IMR-90 (cell line): ENCODE measurements at regions not wholly inside any gene's neighbourhood (a gene's known extent, or its start where the extent isn't known, plus 50 kb on each side); places are given as distances from the start of the nearest gene placed in this dataset.

ENCODE experiments used
- ATAC-seq: fragments of 200-7000 bp; cut with Tn5 transposase; 2 replicates; pipeline ENCODE4 v1.9.1; 2020; ENCODE audit warnings: low read depth, mild to moderate bottlenecking, moderate library complexity
- BruUV-seq: library from RNA; stranded (reverse); fragments of 400-500 nt; replicated peaks from 2 replicates; lab custom pipeline; 2021; lab: Mats Ljungman, UMichigan
- CTCF ChIA-PET: fragments of 300-600 bp; formaldehyde crosslinking; extraction: SDS; loops from one replicate; lab custom pipeline; 2021; ENCODE audit warnings: antibody characterized with exemption; lab: Yijun Ruan, JAX
- POLR2A ChIA-PET: fragments of 300-600 bp; sonication (Branson Sonifier 250); formaldehyde crosslinking; loops from one replicate; lab custom pipeline; 2022; ENCODE audit warnings: antibody characterized with exemption; ENCODE audit not compliant: unreplicated experiment; lab: Charles Lee
- DNase-seq: peaks from one replicate; pipeline ENCODE4 v3.0.0; 2013
- H2AFZ ChIP-seq: replicated peaks from 2 replicates; pipeline ENCODE3; 2013; ENCODE audit warnings: low read length, mild to moderate bottlenecking; ENCODE audit not compliant: poor library complexity
- H2AK5ac ChIP-seq: 2 replicates; pipeline ENCODE4 v1.6.1; 2013; ENCODE audit warnings: low read depth, low read length, inconsistent platforms
- H2AK9ac ChIP-seq: replicated peaks from 2 replicates; pipeline ENCODE3; 2013; ENCODE audit warnings: mild to moderate bottlenecking, low read depth, low read length, moderate library complexity; ENCODE audit not compliant: poor library complexity
- H2BK120ac ChIP-seq: 2 replicates; pipeline ENCODE4 v1.6.1; 2013; ENCODE audit warnings: low read depth, low read length, inconsistent platforms
- H2BK15ac ChIP-seq: 3 replicates; pipeline ENCODE4 v1.6.1; 2013; ENCODE audit warnings: low read depth, low read length, inconsistent platforms
- H2BK20ac ChIP-seq: 2 replicates; pipeline ENCODE4 v1.6.1; 2013; ENCODE audit warnings: low read depth, mild to moderate bottlenecking, inconsistent platforms, low read length, moderate library complexity
- H2BK5ac ChIP-seq: 2 replicates; pipeline ENCODE4 v1.6.1; 2013; ENCODE audit warnings: mild to moderate bottlenecking, low read depth, low read length, inconsistent platforms; ENCODE audit not compliant: poor library complexity, severe bottlenecking
- H3K14ac ChIP-seq: replicated peaks from 2 replicates; pipeline ENCODE4 v1.6.1; 2013; ENCODE audit warnings: low read depth, low read length, inconsistent platforms
- H3K18ac ChIP-seq: 2 replicates; pipeline ENCODE4 v1.6.1; 2013; ENCODE audit warnings: low read depth, low read length, control low read depth
- H3K23ac ChIP-seq: 2 replicates; pipeline ENCODE4 v1.6.1; 2013; ENCODE audit warnings: low read depth, low read length, inconsistent platforms
- H3K27ac ChIP-seq: 2 replicates; pipeline ENCODE4 v1.5.1; 2013; ENCODE audit warnings: mild to moderate bottlenecking, control low read depth, low read length; ENCODE audit not compliant: insufficient read depth
- H3K27me3 ChIP-seq: 2 replicates; pipeline ENCODE4 v1.6.1; 2013; ENCODE audit warnings: low read length; ENCODE audit not compliant: control insufficient read depth, insufficient read depth
- H3K36me3 ChIP-seq: 2 replicates; pipeline ENCODE4 v1.6.1; 2013; ENCODE audit warnings: low read length, mixed read lengths; ENCODE audit not compliant: control insufficient read depth, insufficient read depth
- H3K4ac ChIP-seq: 2 replicates; pipeline ENCODE4 v1.6.1; 2013; ENCODE audit warnings: low read depth, low read length, inconsistent platforms
- H3K4me1 ChIP-seq: 2 replicates; pipeline ENCODE4 v1.6.1; 2013; ENCODE audit warnings: low read length, mixed read lengths; ENCODE audit not compliant: control insufficient read depth, insufficient read depth
- H3K4me2 ChIP-seq: 2 replicates; pipeline ENCODE4 v1.6.1; 2013; ENCODE audit warnings: low read depth, mild to moderate bottlenecking, control low read depth, low read length, moderate library complexity
- H3K4me3 ChIP-seq: 2 replicates; pipeline ENCODE4 v1.5.1; 2013; ENCODE audit warnings: low read depth, mild to moderate bottlenecking, control low read depth, low read length, moderate library complexity; ENCODE audit not compliant: insufficient read depth
- H3K56ac ChIP-seq: 2 replicates; pipeline ENCODE4 v1.6.1; 2013; ENCODE audit warnings: low read length, inconsistent platforms; ENCODE audit not compliant: insufficient read depth; ENCODE audit errors: extremely low read depth
- H3K79me1 ChIP-seq, 2 experiments: 2 replicates each; pipeline ENCODE4 v1.6.1; 2013; ENCODE audit warnings: low read length in 2 of 2, inconsistent platforms in 1 of 2, low read depth in 1 of 2
- H3K9ac ChIP-seq: 2 replicates; pipeline ENCODE4 v1.6.1; 2013; ENCODE audit warnings: low read depth, low read length, control low read depth
- H3K9me1 ChIP-seq: 2 replicates; pipeline ENCODE4 v1.6.1; 2013; ENCODE audit warnings: low read length, inconsistent platforms; ENCODE audit not compliant: insufficient read depth
- H3K9me3 ChIP-seq: 2 replicates; pipeline ENCODE4 v1.6.1; 2013; ENCODE audit warnings: low read length; ENCODE audit not compliant: control insufficient read depth, insufficient read depth
- H4K20me1 ChIP-seq: 2 replicates; pipeline ENCODE4 v1.6.1; 2013; ENCODE audit warnings: low read length, inconsistent platforms; ENCODE audit not compliant: insufficient read depth
- H4K5ac ChIP-seq: 2 replicates; pipeline ENCODE4 v1.6.1; 2013; ENCODE audit warnings: mild to moderate bottlenecking, low read depth, low read length, control low read depth
- H4K8ac ChIP-seq, 2 experiments: 2 replicates each; pipeline ENCODE4 v1.6.1; 2013; ENCODE audit warnings: low read depth in 2 of 2, low read length in 2 of 2, control low read depth in 1 of 2, inconsistent platforms in 1 of 2
- H4K91ac ChIP-seq: 2 replicates; pipeline ENCODE4 v1.6.1; 2013; ENCODE audit warnings: low read depth, low read length, inconsistent platforms; ENCODE audit not compliant: insufficient read depth
- BHLHE40 ChIP-seq: fragments of 150-350 bp; IDR thresholded peaks from 2 replicates; pipeline ENCODE4 v1.6.1; 2016; ENCODE audit warnings: mild to moderate bottlenecking, low read depth, low read length
- CEBPB ChIP-seq: IDR thresholded peaks from 2 replicates; pipeline ENCODE4 v1.6.1; 2012; ENCODE audit warnings: low read depth, low read length, improper control_type of control experiment
- CHD1 ChIP-seq: IDR thresholded peaks from 2 replicates; pipeline ENCODE4 v1.6.1; 2012; ENCODE audit warnings: low read depth, low read length, improper control_type of control experiment
- CTCF ChIP-seq: conservative IDR thresholded peaks from 2 replicates; pipeline ENCODE4 v1.5.1; 2012; ENCODE audit warnings: mild to moderate bottlenecking, low read depth, low read length, improper control_type of control experiment
- ELK1 ChIP-seq: fragments of 150-350 bp; IDR thresholded peaks from 2 replicates; pipeline ENCODE4 v1.6.1; 2016; ENCODE audit warnings: low read depth, mild to moderate bottlenecking, low read length, moderate library complexity, borderline replicate concordance
- FOS ChIP-seq: fragments of 150-350 bp; IDR thresholded peaks from 2 replicates; pipeline ENCODE4 v1.6.1; 2016; ENCODE audit warnings: low read depth, low read length
- MAFK ChIP-seq: IDR thresholded peaks from 2 replicates; pipeline ENCODE4 v1.6.1; 2012; ENCODE audit warnings: low read depth, low read length, improper control_type of control experiment
- MAZ ChIP-seq: IDR thresholded peaks from 2 replicates; pipeline ENCODE4 v1.6.1; 2012; ENCODE audit warnings: low read depth, mild to moderate bottlenecking, low read length, improper control_type of control experiment, moderate library complexity, borderline replicate concordance
- MXI1 ChIP-seq: IDR thresholded peaks from 2 replicates; pipeline ENCODE4 v1.6.1; 2012; ENCODE audit warnings: low read depth, mild to moderate bottlenecking, low read length, moderate library complexity, borderline replicate concordance
- NFE2L2 ChIP-seq: fragments of 150-350 bp; IDR thresholded peaks from 2 replicates; pipeline ENCODE4 v1.6.1; 2016; ENCODE audit warnings: low read depth, mild to moderate bottlenecking, low read length
- POLR2A ChIP-seq: IDR thresholded peaks from 2 replicates; pipeline ENCODE4 v1.6.1; 2012; ENCODE audit warnings: mild to moderate bottlenecking, low read depth, low read length
- RAD21 ChIP-seq: IDR thresholded peaks from 2 replicates; pipeline ENCODE4 v1.6.1; 2012; ENCODE audit warnings: low read length, improper control_type of control experiment
- RCOR1 ChIP-seq: IDR thresholded peaks from 2 replicates; pipeline ENCODE4 v1.6.1; 2012; ENCODE audit warnings: mild to moderate bottlenecking, low read length, improper control_type of control experiment; ENCODE audit not compliant: insufficient replicate concordance
- RFX5 ChIP-seq: IDR thresholded peaks from 2 replicates; pipeline ENCODE4 v1.8.0; 2012; ENCODE audit warnings: low read depth, mild to moderate bottlenecking, low read length, moderate library complexity
- SMC3 ChIP-seq: fragments of 150-350 bp; IDR thresholded peaks from 2 replicates; pipeline ENCODE4 v1.6.1; 2016; ENCODE audit warnings: low read depth, mild to moderate bottlenecking, antibody characterized with exemption, low read length, moderate library complexity
- USF2 ChIP-seq: fragments of 150-350 bp; IDR thresholded peaks from 2 replicates; pipeline ENCODE4 v1.6.1; 2017; ENCODE audit warnings: mild to moderate bottlenecking, antibody characterized with exemption, low read length, low read depth
- WGBS, 2 experiments: methylation state at CpG; one replicate each; pipeline versions ENCODE4 v1.1.5 to v1.1.7; 2013; ENCODE audit warnings: missing lambda C conversion rate in 2 of 2; ENCODE audit not compliant: insufficient read length in 1 of 2; ENCODE audit errors: extremely low coverage in 2 of 2; 5-methylcytosine and 5-hydroxymethylcytosine counted together
- dilution Hi-C: fragments of 300-500 bp; cut with HindIII; formaldehyde crosslinking; loops from one replicate; pipeline ENCODE4 v1.14.3; 2018; ENCODE audit warnings: low sequenced_read_pairs; ENCODE audit not compliant: unreplicated experiment
- in situ Hi-C: fragments of 300-500 bp; cut with MboI; formaldehyde crosslinking; loops from 3 replicates; pipeline ENCODE4 v1.14.3; 2019; ENCODE audit warnings: low sequenced_read_pairs, inconsistent platforms, mixed read lengths
- intact Hi-C: fragments of 100-400 bp; cut with micrococcal nuclease; formaldehyde crosslinking; loops from 2 replicates; pipeline ENCODE4 v1.10.0; 2022

DNA sequence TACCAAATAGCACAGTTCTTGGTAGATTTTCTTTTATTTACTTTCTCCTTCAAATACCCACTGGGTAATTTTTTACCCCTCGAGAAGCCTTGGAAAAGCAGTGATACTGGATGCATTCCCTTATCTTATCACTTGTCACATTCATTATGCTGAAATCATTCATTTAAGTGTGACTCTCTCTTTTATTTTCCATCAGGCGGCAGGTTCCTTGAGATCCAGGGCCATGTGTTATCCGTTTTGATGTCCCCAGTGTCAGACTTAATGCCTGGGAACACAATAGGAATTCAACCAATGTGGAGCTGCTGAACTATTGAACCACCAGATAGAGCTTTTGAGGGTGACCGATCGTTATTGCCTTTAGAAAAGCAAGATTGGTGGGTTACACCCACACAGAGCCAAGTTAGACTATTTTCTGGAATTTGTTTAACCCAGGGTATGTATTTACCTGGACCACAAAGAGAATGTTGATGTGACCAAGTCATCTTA, 51.5 kb upstream of the ATP5PO start:
- Histone ChIP-seq H2BK120ac (no peak overlapping the region), H2AK9ac (no peak overlapping the region), H3K27me3 (no peaks in the 10 kb centered on the region), H3K14ac (no peak overlapping the region), H3K4me1 (peaks cover 16% of the 10 kb centered on the region; the same call in 1 of the 2 replicates), H3K27ac (no peak overlapping the region), H3K4me3 (no peak overlapping the region), H2BK5ac (no peak overlapping the region), H2BK20ac (no peak overlapping the region), H3K9me3 (no peaks in the 10 kb centered on the region), H3K4ac (no peak overlapping the region), H2AFZ (no peak overlapping the region), H4K91ac (no peak overlapping the region), H2BK15ac (0 out of 3 replicates have a peak overlapping the region, but pooled peaks have one; percentile 70), H3K4me2 (no peak overlapping the region), H3K18ac (no peak overlapping the region), H4K5ac (no peak overlapping the region), H3K9me1 (peaks cover 14% of the 10 kb centered on the region), H3K9ac (no peak overlapping the region), H2AK5ac (peak overlapping the region; percentile 35; the same call in 1 of the 2 replicates), H4K20me1 (no peaks in the 10 kb centered on the region), H3K36me3 (no peaks in the 10 kb centered on the region), H4K8ac (no peak overlapping the region), H3K79me1 (no peaks in the 10 kb centered on the region; a peak in 1 of 4 replicates), H3K23ac (no peak overlapping the region), H3K56ac (no peak overlapping the region)
- no peak for ATAC-seq
- intact Hi-C loops (no loop called here), in situ Hi-C loops (no loop called here), dilution Hi-C loops (no loop called here)
- WGBS, 2 experiments, result 50% methylated on average over 1 of the region's 5 CpGs; no CpG with 5 or more reads in 1 of the 2 experiments
- ChIA-PET CTCF (interaction anchor here (1.3 kb wide), 1 partner anchor 16 kb away, joined by 4 read pairs; no protein-coding TSS in a partner anchor), POLR2A (no interaction called here)
- BruUV-seq, result no TSS peak
- DNase-seq, result no peak
- TF ChIP-seq MAFK, result no peak
- TF ChIP-seq CHD1, result no peak
- no peak for TF ChIP-seq RFX5
- no peak for TF ChIP-seq USF2
- TF ChIP-seq RCOR1, result no peak
- no peak for TF ChIP-seq CTCF
- no peak for TF ChIP-seq FOS
- TF ChIP-seq BHLHE40, result no peak
- TF ChIP-seq ELK1, result no peak
- no peak for TF ChIP-seq SMC3
- no peak for TF ChIP-seq MAZ
- TF ChIP-seq NFE2L2, result no peak
- TF ChIP-seq MXI1, result no peak
- no peak for TF ChIP-seq CEBPB
- TF ChIP-seq POLR2A, result no peak
- no peak for TF ChIP-seq RAD21
